ENCODE measurements at regions not wholly inside any gene's neighbourhood (a gene's known extent, or its start where the extent isn't known, plus 50 kb on each side); places are given as distances from the start of the nearest gene placed in this dataset.

- H3K4me3 ChIP-seq (ENCODE audit: low read depth in 1 of 5, low read length in 5 of 5): no peak overlapping the region
- H3K4me1 ChIP-seq (ENCODE audit: control insufficient read depth in 5 of 5, insufficient read depth in 5 of 5, low read length in 5 of 5): no peaks in the 10 kb centered on the region
- H3K9me3 ChIP-seq (ENCODE audit: control insufficient read depth in 5 of 5, low read length in 5 of 5): no peaks in the 10 kb centered on the region
- no peak overlapping the region for H3K27ac ChIP-seq (ENCODE audit: low read depth, low read length)
- H3K36me3 ChIP-seq (ENCODE audit: control insufficient read depth in 5 of 5, insufficient read depth in 5 of 5, low read length in 5 of 5): no peaks in the 10 kb centered on the region
- H3K9ac ChIP-seq (ENCODE audit: low read length in 5 of 5): no peak overlapping the region
- H3K27me3 ChIP-seq (ENCODE audit: control insufficient read depth in 5 of 5, insufficient read depth in 4 of 5, low read length in 5 of 5): no peaks in the 10 kb centered on the region
Observed at GRCh38 chr4:24683116-24683515, 98.8 kb upstream of the DHX15 start.

- peaks cover 0 to 6% (median 0%) of the 10 kb centered on the region in 5 donors for H3K4me1 ChIP-seq (ENCODE audit: control insufficient read depth in 5 of 5, insufficient read depth in 5 of 5, low read length in 5 of 5)
- no peak overlapping the region for H3K9ac ChIP-seq (ENCODE audit: low read length in 5 of 5)
- H3K9me3 ChIP-seq (ENCODE audit: control insufficient read depth in 5 of 5, low read length in 5 of 5): no peaks in the 10 kb centered on the region
- H3K27ac ChIP-seq (ENCODE audit: low read depth, low read length): no peak overlapping the region
- no peaks in the 10 kb centered on the region for H3K36me3 ChIP-seq (ENCODE audit: control insufficient read depth in 5 of 5, insufficient read depth in 5 of 5, low read length in 5 of 5)
- H3K27me3 ChIP-seq (ENCODE audit: control insufficient read depth in 5 of 5, insufficient read depth in 4 of 5, low read length in 5 of 5): no peaks in the 10 kb centered on the region
- no peak overlapping the region for H3K4me3 ChIP-seq (ENCODE audit: low read depth in 1 of 5, low read length in 5 of 5)
Observed at GRCh38 chr4:24686866-24687692, 102.7 kb upstream of the DHX15 start.

DNA sequence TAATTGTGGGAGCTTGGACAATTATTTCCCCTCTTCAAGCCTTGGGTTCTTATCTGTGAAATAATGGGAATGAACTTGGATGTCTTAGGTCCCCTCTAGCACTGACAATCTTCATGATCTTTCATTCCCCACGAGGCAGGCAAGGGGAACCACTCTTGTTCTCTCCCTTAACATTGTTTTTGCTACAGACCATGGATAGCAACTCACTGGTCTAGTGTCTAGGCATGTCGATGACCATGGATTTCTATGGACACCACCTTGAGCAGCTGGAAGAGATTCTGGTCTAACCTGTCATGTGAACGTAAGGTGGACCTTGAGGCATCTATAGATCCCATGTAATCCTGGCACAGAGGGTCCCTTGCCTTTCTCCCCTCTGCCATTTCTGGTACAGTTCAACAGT, 104.1 kb upstream of the DHX15 start:
- peaks cover 0 to 8% (median 6%) of the 10 kb centered on the region in 5 donors for H3K9me3 ChIP-seq (ENCODE audit: control insufficient read depth in 5 of 5, low read length in 5 of 5)
- H3K9ac ChIP-seq (ENCODE audit: low read length in 5 of 5): no peak overlapping the region
- no peak overlapping the region for H3K4me3 ChIP-seq (ENCODE audit: low read depth in 1 of 5, low read length in 5 of 5)
- H3K27ac ChIP-seq (ENCODE audit: low read depth, low read length): no peak overlapping the region
- peaks cover 0 to 6% (median 0%) of the 10 kb centered on the region in 5 donors for H3K4me1 ChIP-seq (ENCODE audit: control insufficient read depth in 5 of 5, insufficient read depth in 5 of 5, low read length in 5 of 5)
- H3K36me3 ChIP-seq (ENCODE audit: control insufficient read depth in 5 of 5, insufficient read depth in 5 of 5, low read length in 5 of 5): no peaks in the 10 kb centered on the region
- no peaks in the 10 kb centered on the region for H3K27me3 ChIP-seq (ENCODE audit: control insufficient read depth in 5 of 5, insufficient read depth in 4 of 5, low read length in 5 of 5)

- Histone ChIP-seq H3K36me3 (ENCODE audit: control insufficient read depth in 5 of 5, insufficient read depth in 5 of 5, low read length in 5 of 5) (no peaks in the 10 kb centered on the region), H3K4me3 (ENCODE audit: low read depth in 1 of 5, low read length in 5 of 5) (no peak overlapping the region), H3K27ac (ENCODE audit: low read depth, low read length) (no peak overlapping the region), H3K9me3 (ENCODE audit: control insufficient read depth in 5 of 5, low read length in 5 of 5) (peaks cover 0 to 11% (median 8%) of the 10 kb centered on the region in 5 donors), H3K4me1 (ENCODE audit: control insufficient read depth in 5 of 5, insufficient read depth in 5 of 5, low read length in 5 of 5) (peaks cover 0 to 6% (median 0%) of the 10 kb centered on the region in 5 donors), H3K27me3 (ENCODE audit: control insufficient read depth in 5 of 5, insufficient read depth in 4 of 5, low read length in 5 of 5) (no peaks in the 10 kb centered on the region), H3K9ac (ENCODE audit: low read length in 5 of 5) (no peak overlapping the region)
Observed at GRCh38 chr4:24689212-24689611, 104.9 kb upstream of the DHX15 start.

DNA sequence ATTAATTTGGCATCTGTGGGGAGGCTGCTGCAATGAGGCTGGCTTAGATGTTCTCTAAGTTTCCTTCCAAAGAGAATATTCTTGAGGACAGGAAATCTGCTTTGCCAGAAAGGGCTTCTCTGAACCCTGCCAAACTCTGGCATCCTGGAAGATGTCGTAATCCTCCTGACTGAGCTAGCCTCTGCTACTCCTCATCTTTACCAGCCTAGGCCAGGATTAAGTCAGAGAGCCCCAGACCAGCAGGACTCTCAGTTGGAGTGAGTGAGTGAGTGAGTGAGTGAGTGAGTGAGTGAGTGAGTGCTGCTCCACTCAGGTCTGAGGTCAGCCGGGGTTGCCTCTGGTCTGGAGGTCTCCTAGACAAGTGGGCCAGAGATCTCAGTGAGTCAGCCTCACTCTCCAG, 104.9 kb upstream of the SOD3 start:
- Histone ChIP-seq H3K36me3 (ENCODE audit: control insufficient read depth in 5 of 5, insufficient read depth in 5 of 5, low read length in 5 of 5) (no peaks in the 10 kb centered on the region), H3K9ac (ENCODE audit: low read length in 5 of 5) (no peak overlapping the region), H3K4me1 (ENCODE audit: control insufficient read depth in 5 of 5, insufficient read depth in 5 of 5, low read length in 5 of 5) (peaks cover 0 to 6% (median 0%) of the 10 kb centered on the region in 5 donors), H3K4me3 (ENCODE audit: low read depth in 1 of 5, low read length in 5 of 5) (no peak overlapping the region), H3K27ac (ENCODE audit: low read depth, low read length) (no peak overlapping the region), H3K9me3 (ENCODE audit: control insufficient read depth in 5 of 5, low read length in 5 of 5) (peaks cover 0 to 11% (median 9%) of the 10 kb centered on the region in 5 donors), H3K27me3 (ENCODE audit: control insufficient read depth in 5 of 5, insufficient read depth in 4 of 5, low read length in 5 of 5) (no peaks in the 10 kb centered on the region)

GRCh38 chr4:24693636-24694035, 101.7 kb upstream of the SOD3 start:
- no peaks in the 10 kb centered on the region for H3K27me3 ChIP-seq (ENCODE audit: control insufficient read depth in 5 of 5, insufficient read depth in 4 of 5, low read length in 5 of 5)
- H3K4me1 ChIP-seq (ENCODE audit: control insufficient read depth in 5 of 5, insufficient read depth in 5 of 5, low read length in 5 of 5): peaks cover 0 to 6% (median 0%) of the 10 kb centered on the region in 5 donors
- H3K9me3 ChIP-seq (ENCODE audit: control insufficient read depth in 5 of 5, low read length in 5 of 5): peaks cover 0 to 11% (median 9%) of the 10 kb centered on the region in 5 donors

GRCh38 chr4:24700118-24700517, 95.3 kb upstream of the SOD3 start:
- H3K36me3 ChIP-seq (ENCODE audit: control insufficient read depth in 5 of 5, insufficient read depth in 5 of 5, low read length in 5 of 5): no peaks in the 10 kb centered on the region
- no peaks in the 10 kb centered on the region for H3K27me3 ChIP-seq (ENCODE audit: control insufficient read depth in 5 of 5, insufficient read depth in 4 of 5, low read length in 5 of 5)
- H3K9ac ChIP-seq (ENCODE audit: low read length in 5 of 5): no peak overlapping the region
- no peak overlapping the region for H3K4me3 ChIP-seq (ENCODE audit: low read depth in 1 of 5, low read length in 5 of 5)
- no peak overlapping the region for H3K27ac ChIP-seq (ENCODE audit: low read depth, low read length)
- H3K4me1 ChIP-seq (ENCODE audit: control insufficient read depth in 5 of 5, insufficient read depth in 5 of 5, low read length in 5 of 5): no peaks in the 10 kb centered on the region
- H3K9me3 ChIP-seq (ENCODE audit: control insufficient read depth in 5 of 5, low read length in 5 of 5): no peaks in the 10 kb centered on the region

More at GRCh38 chr4:24693636-24694035, 101.7 kb upstream of the SOD3 start:
- H3K36me3 ChIP-seq (ENCODE audit: control insufficient read depth in 5 of 5, insufficient read depth in 5 of 5, low read length in 5 of 5): no peaks in the 10 kb centered on the region
- H3K4me3 ChIP-seq (ENCODE audit: low read depth in 1 of 5, low read length in 5 of 5): no peak overlapping the region
- H3K27ac ChIP-seq (ENCODE audit: low read depth, low read length): no peak overlapping the region
- no peak overlapping the region for H3K9ac ChIP-seq (ENCODE audit: low read length in 5 of 5)

GRCh38 chr4:24701683-24702082, 93.7 kb upstream of the SOD3 start:
- Histone ChIP-seq H3K27ac (ENCODE audit: low read depth, low read length) (no peak overlapping the region), H3K4me3 (ENCODE audit: low read depth in 1 of 5, low read length in 5 of 5) (no peak overlapping the region), H3K4me1 (ENCODE audit: control insufficient read depth in 5 of 5, insufficient read depth in 5 of 5, low read length in 5 of 5) (no peaks in the 10 kb centered on the region), H3K9ac (ENCODE audit: low read length in 5 of 5) (no peak overlapping the region), H3K36me3 (ENCODE audit: control insufficient read depth in 5 of 5, insufficient read depth in 5 of 5, low read length in 5 of 5) (no peaks in the 10 kb centered on the region), H3K9me3 (ENCODE audit: control insufficient read depth in 5 of 5, low read length in 5 of 5) (no peaks in the 10 kb centered on the region), H3K27me3 (ENCODE audit: control insufficient read depth in 5 of 5, insufficient read depth in 4 of 5, low read length in 5 of 5) (no peaks in the 10 kb centered on the region)

DNA sequence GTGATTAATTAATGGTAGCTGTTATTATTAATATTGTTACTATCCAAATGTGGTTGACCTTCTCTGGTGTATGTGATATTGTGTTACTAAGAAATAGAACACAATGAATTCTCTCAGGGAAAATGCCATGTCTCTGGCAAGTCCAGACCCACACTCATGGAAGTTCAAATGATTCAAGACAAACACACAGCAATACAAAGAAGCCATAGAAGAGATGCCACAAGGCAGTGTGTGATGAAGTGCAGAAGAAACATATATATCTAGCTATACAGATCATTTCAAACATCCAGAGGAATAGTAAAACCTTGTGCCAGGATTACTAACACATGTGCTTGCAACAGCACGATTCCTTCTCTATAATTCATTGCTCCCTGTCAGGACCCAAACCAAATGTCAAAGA, 93.1 kb upstream of the SOD3 start:
- Histone ChIP-seq H3K36me3 (ENCODE audit: control insufficient read depth in 5 of 5, insufficient read depth in 5 of 5, low read length in 5 of 5) (no peaks in the 10 kb centered on the region), H3K27ac (ENCODE audit: low read depth, low read length) (no peak overlapping the region), H3K9ac (ENCODE audit: low read length in 5 of 5) (no peak overlapping the region), H3K4me1 (ENCODE audit: control insufficient read depth in 5 of 5, insufficient read depth in 5 of 5, low read length in 5 of 5) (no peaks in the 10 kb centered on the region), H3K9me3 (ENCODE audit: control insufficient read depth in 5 of 5, low read length in 5 of 5) (peaks cover 0 to 4% (median 0%) of the 10 kb centered on the region in 5 donors), H3K4me3 (ENCODE audit: low read depth in 1 of 5, low read length in 5 of 5) (no peak overlapping the region), H3K27me3 (ENCODE audit: control insufficient read depth in 5 of 5, insufficient read depth in 4 of 5, low read length in 5 of 5) (no peaks in the 10 kb centered on the region)

GRCh38 chr4:24703298-24703697, 92.1 kb upstream of the SOD3 start:
- Histone ChIP-seq H3K36me3 (ENCODE audit: control insufficient read depth in 5 of 5, insufficient read depth in 5 of 5, low read length in 5 of 5) (no peaks in the 10 kb centered on the region), H3K9me3 (ENCODE audit: control insufficient read depth in 5 of 5, low read length in 5 of 5) (peaks cover 0 to 7% (median 0%) of the 10 kb centered on the region in 5 donors), H3K4me3 (ENCODE audit: low read depth in 1 of 5, low read length in 5 of 5) (no peak overlapping the region), H3K4me1 (ENCODE audit: control insufficient read depth in 5 of 5, insufficient read depth in 5 of 5, low read length in 5 of 5) (no peaks in the 10 kb centered on the region), H3K27ac (ENCODE audit: low read depth, low read length) (no peak overlapping the region), H3K9ac (ENCODE audit: low read length in 5 of 5) (no peak overlapping the region), H3K27me3 (ENCODE audit: control insufficient read depth in 5 of 5, insufficient read depth in 4 of 5, low read length in 5 of 5) (no peaks in the 10 kb centered on the region)

All from subcutaneous abdominal adipose tissue (tissue), 5 donors.